B cell (primary cell): ENCODE measurements at regions not wholly inside any gene's neighbourhood (a gene's known extent, or its start where the extent isn't known, plus 50 kb on each side); places are given as distances from the start of the nearest gene placed in this dataset.

Experiments used
- ATAC-seq: fragments of 200-7000 bp; cut with Tn5 transposase; one replicate; pipeline ENCODE4 v1.10.0; 2021; ENCODE audit warnings: low read depth, mild to moderate bottlenecking, moderate number of reproducible peaks, moderate library complexity
- CTCF ChIA-PET: fragments of 350-600 bp; sonication (Branson Sonifier 250); formaldehyde crosslinking; loops from one replicate; lab custom pipeline; 2021; ENCODE audit warnings: antibody characterized with exemption, inconsistent platforms; lab: Charles Lee
- POLR2A ChIA-PET: fragments of 350-600 bp; sonication (Branson Sonifier 250); formaldehyde crosslinking; loops from one replicate; lab custom pipeline; 2021; ENCODE audit warnings: antibody characterized with exemption; lab: Charles Lee
- DNase-seq: peaks from one replicate; pipeline ENCODE4 v3.0.0; 2013
- H2AFZ ChIP-seq: 2 replicates; pipeline ENCODE4 v1.6.1; 2012; ENCODE audit warnings: mild to moderate bottlenecking, low read depth, low read length; ENCODE audit not compliant: insufficient read depth, poor library complexity, severe bottlenecking
- H3K27ac ChIP-seq, 2 donors: 1 replicate in 1 of 2; 2 replicates in 1 of 2; pipeline ENCODE4 v1.5.1; 2012 to 2013; ENCODE audit warnings: low read length in 2 of 2, mild to moderate bottlenecking in 2 of 2, moderate library complexity in 1 of 2
- H3K27me3 ChIP-seq, 4 experiments: fragments of 200-600 bp in 1 of 4; sonication (generic) in 1 of 4; replicated peaks in 1 of 4; 1 replicate in 2 of 4; 2 replicates in 2 of 4; pipeline versions ENCODE4 v1.6.1 to v1.7.0; 2013 to 2016; ENCODE audit warnings: low read length in 3 of 4, mild to moderate bottlenecking in 2 of 4, mixed read lengths in 1 of 4, moderate library complexity in 1 of 4; ENCODE audit not compliant: insufficient read depth in 4 of 4, control insufficient read depth in 3 of 4; ENCODE audit errors: control extremely low read depth in 1 of 4
- H3K36me3 ChIP-seq, 2 experiments: replicated peaks in 1 of 2; 1 replicate in 1 of 2; 2 replicates in 1 of 2; pipeline versions ENCODE4 v1.6.1 to v1.7.1; 2013; ENCODE audit warnings: low read length in 1 of 2; ENCODE audit not compliant: insufficient read depth in 2 of 2, control insufficient read depth in 1 of 2; ENCODE audit errors: control extremely low read depth in 1 of 2, extremely low read depth in 1 of 2
- H3K4me1 ChIP-seq, 2 donors: fragments of 200-600 bp in 1 of 2; sonication (generic) in 1 of 2; 1 replicate in 1 of 2; 2 replicates in 1 of 2; pipeline versions ENCODE4 v1.5.1 to v1.6.1; 2013 to 2017; ENCODE audit warnings: low read length in 2 of 2; ENCODE audit not compliant: control insufficient read depth in 2 of 2, insufficient read depth in 2 of 2
- H3K4me2 ChIP-seq: replicated peaks from 2 replicates; pipeline ENCODE3; 2012; ENCODE audit warnings: mild to moderate bottlenecking, low read depth, low read length; ENCODE audit not compliant: poor library complexity, severe bottlenecking
- H3K4me3 ChIP-seq, 5 experiments: fragments of 200-600 bp in 1 of 5; sonication (generic) in 1 of 5; 1 replicate in 3 of 5; 2 replicates in 2 of 5; pipeline versions ENCODE4 v1.5.1 to v1.7.0; 2011 to 2016; ENCODE audit warnings: low read length in 4 of 5, mild to moderate bottlenecking in 4 of 5, low read depth in 2 of 5, control low read depth in 1 of 5, moderate library complexity in 1 of 5; ENCODE audit not compliant: insufficient read depth in 1 of 5; ENCODE audit errors: control extremely low read depth in 1 of 5, extremely low read depth in 1 of 5
- H3K79me2 ChIP-seq: fragments of 200-600 bp; sonication (generic); one replicate; pipeline ENCODE4 v1.6.0; 2016; ENCODE audit warnings: low read length; ENCODE audit not compliant: control insufficient read depth, insufficient read depth
- H3K9ac ChIP-seq: fragments of 200-600 bp; sonication (generic); 2 replicates; pipeline ENCODE4 v1.6.1; 2017; ENCODE audit warnings: mild to moderate bottlenecking, low read length, moderate library complexity
- H3K9me3 ChIP-seq, 3 donors: one replicate each; pipeline versions ENCODE4 v1.6.1 to v1.7.1; 2013; ENCODE audit warnings: low read length in 2 of 3; ENCODE audit not compliant: control insufficient read depth in 2 of 3, insufficient read depth in 1 of 3; ENCODE audit errors: control extremely low read depth in 1 of 3
- H4K20me1 ChIP-seq: 2 replicates; pipeline ENCODE4 v1.6.0; 2012; ENCODE audit warnings: mild to moderate bottlenecking, low read length; ENCODE audit not compliant: insufficient read depth, control insufficient read depth, poor library complexity, severe bottlenecking
- H3K27ac Mint-ChIP-seq: one replicate; pipeline ENCODE4 v1.8.0; 2021; ENCODE audit warnings: mixed read lengths
- H3K27me3 Mint-ChIP-seq: one replicate; pipeline ENCODE4 v1.8.0; 2021; ENCODE audit warnings: mixed read lengths
- H3K4me1 Mint-ChIP-seq: one replicate; pipeline ENCODE4 v1.8.0; 2021; ENCODE audit warnings: mixed read lengths
- H3K4me3 Mint-ChIP-seq: one replicate; pipeline ENCODE4 v1.8.0; 2021; ENCODE audit warnings: mixed read lengths
- H3K9me3 Mint-ChIP-seq: one replicate; pipeline ENCODE4 v1.8.0; 2022; ENCODE audit warnings: mixed read lengths; ENCODE audit not compliant: insufficient read depth
- CTCF ChIP-seq: fragments of 200-600 bp; IDR thresholded peaks from one replicate; pipeline ENCODE4 v1.8.0; 2022; ENCODE audit warnings: antibody characterized with exemption, mild to moderate bottlenecking
- EZH2 ChIP-seq: IDR thresholded peaks from 2 replicates; pipeline ENCODE4 v1.6.1; 2012; ENCODE audit warnings: borderline replicate concordance, low read depth, mild to moderate bottlenecking, moderate library complexity, low read length; ENCODE audit not compliant: insufficient read depth, poor library complexity, severe bottlenecking
- WGBS: methylation state at CpG from one replicate; pipeline ENCODE4 v1.1.5; 2013; ENCODE audit warnings: missing lambda C conversion rate; ENCODE audit not compliant: insufficient coverage; 5-methylcytosine and 5-hydroxymethylcytosine counted together
- intact Hi-C: fragments of 100-400 bp; cut with micrococcal nuclease; formaldehyde crosslinking; loops from one replicate; pipeline ENCODE4 v1.10.0; 2022

GRCh38 chr5:144547098-144547499 lies 376.4 kb downstream of the KCTD16 start:
- Histone ChIP-seq H3K9me3 (no peaks in the 10 kb centered on the region), H3K4me1 (no peaks in the 10 kb centered on the region), H3K27me3 (no peaks in the 10 kb centered on the region), H4K20me1 (no peaks in the 10 kb centered on the region), H3K4me2 (no peak overlapping the region), H2AFZ (no peak overlapping the region), H3K4me3 (no peak overlapping the region), H3K79me2 (no peaks in the 10 kb centered on the region), H3K9ac (no peak overlapping the region), H3K36me3 (no peaks in the 10 kb centered on the region), H3K27ac (no peak overlapping the region)
- Mint-ChIP-seq H3K27me3 (no peaks in the 10 kb centered on the region), H3K4me3 (no peak overlapping the region), H3K27ac (no peak overlapping the region), H3K9me3 (no peaks in the 10 kb centered on the region), H3K4me1 (no peaks in the 10 kb centered on the region)
- intact Hi-C loops = no loop called here
- WGBS = no CpG with 5 or more reads among the region's 1 CpG
- TF ChIP-seq EZH2 = no peak
- ATAC-seq (no peak), DNase-seq (no peak)
- ChIA-PET CTCF (no interaction called here), POLR2A (no interaction called here)

- Histone ChIP-seq H3K9me3 (peaks cover 0 to 3% (median 0%) of the 10 kb centered on the region in 3 donors), H3K79me2 (no peaks in the 10 kb centered on the region), H4K20me1 (no peaks in the 10 kb centered on the region), H3K9ac (no peak overlapping the region), H3K36me3 (no peaks in the 10 kb centered on the region), H3K27ac (no peak overlapping the region), H3K4me1 (no peaks in the 10 kb centered on the region), H3K27me3 (no peaks in the 10 kb centered on the region), H3K4me3 (no peak overlapping the region), H3K4me2 (no peak overlapping the region), H2AFZ (no peak overlapping the region)
- no peak for TF ChIP-seq EZH2
- TF ChIP-seq CTCF = no peak
- ChIA-PET POLR2A (no interaction called here), CTCF (no interaction called here)
- peaks cover 4% of the 10 kb centered on the region for H3K9me3 Mint-ChIP-seq
- no peaks in the 10 kb centered on the region for H3K4me1 Mint-ChIP-seq
- DNase-seq (no peak), ATAC-seq (no peak)
- no peak overlapping the region for H3K27ac Mint-ChIP-seq
- intact Hi-C loops = no loop called here
- H3K4me3 Mint-ChIP-seq = no peak overlapping the region
- no CpG with 5 or more reads among the region's 3 CpGs for WGBS
- H3K27me3 Mint-ChIP-seq = no peaks in the 10 kb centered on the region
These were observed 368.2 kb downstream of the KCTD16 start for GRCh38 chr5:144538845-144539244.
